ENCODE measurements at regions not wholly inside any gene's neighbourhood (a gene's known extent, or its start where the extent isn't known, plus 50 kb on each side); places are given as distances from the start of the nearest gene placed in this dataset.
"Not testable (repeated sequence)": the region's sequence is repeated elsewhere in the genome, so short reads cannot be mapped to it uniquely, and the experiment has no call there.

- no peak for DNase-seq
- intact Hi-C loops (cut with DNase I), result no loop called here
These were observed 246.4 kb downstream of the FBXO8 start for GRCh38 chr4:174037049-174037448.

GRCh38 chr4:174036576-174036975, 246.9 kb downstream of the FBXO8 start:
- intact Hi-C loops (cut with DNase I), result no loop called here
- no peak for DNase-seq

GRCh38 chr4:174036111-174036510, 247.4 kb downstream of the FBXO8 start:
- DNase-seq, result no peak
- intact Hi-C loops (cut with DNase I), result no loop called here

GRCh38 chr4:174023641-174024040, 259.8 kb downstream of the FBXO8 start:
- intact Hi-C loops (cut with DNase I), result no loop called here
- no peak for DNase-seq

- DNase-seq, result no peak
- intact Hi-C loops (cut with DNase I), result no loop called here
These were observed 265.2 kb downstream of the FBXO8 start for GRCh38 chr4:174018236-174018635.

GRCh38 chr4:174016251-174016650, 267.2 kb downstream of the FBXO8 start:
- intact Hi-C loops (cut with DNase I), result no loop called here
- DNase-seq, result no peak

- intact Hi-C loops (cut with DNase I), result no loop called here
- DNase-seq, result no peak
These were observed 270.6 kb downstream of the FBXO8 start for GRCh38 chr4:174012886-174013259.

GRCh38 chr4:174012135-174012885, 271.2 kb downstream of the FBXO8 start:
- no peak for DNase-seq
- intact Hi-C loops (cut with DNase I), result no loop called here

GRCh38 chr4:174010547-174010946, 272.9 kb downstream of the FBXO8 start:
- DNase-seq, result no peak
- intact Hi-C loops (cut with DNase I), result no loop called here

- intact Hi-C loops (cut with DNase I), result no loop called here
- DNase-seq, result no peak
These were observed 273.6 kb downstream of the FBXO8 start for GRCh38 chr4:174009686-174010451.

GRCh38 chr4:174005422-174005821, 278.0 kb downstream of the FBXO8 start:
- no peak for DNase-seq
- intact Hi-C loops (cut with DNase I), result no loop called here

GRCh38 chr4:173998471-173999144, 284.9 kb downstream of the FBXO8 start:
- intact Hi-C loops (cut with DNase I), result no loop called here

GRCh38 chr4:173995779-173996178, 287.7 kb downstream of the FBXO8 start:
- DNase-seq; intact Hi-C loops (cut with DNase I): not testable (repeated sequence)

More at GRCh38 chr4:173998471-173999144, 284.9 kb downstream of the FBXO8 start:
- no peak for DNase-seq

- intact Hi-C loops (cut with DNase I), result no loop called here
These were observed 291.7 kb downstream of the FBXO8 start for GRCh38 chr4:173991814-173992213.

GRCh38 chr4:173991316-173991715, 292.2 kb downstream of the FBXO8 start:
- DNase-seq, result no peak
- intact Hi-C loops (cut with DNase I), result no loop called here

More at GRCh38 chr4:173991814-173992213, 291.7 kb downstream of the FBXO8 start:
- no peak for DNase-seq

GRCh38 chr4:173990869-173991210, 292.6 kb downstream of the FBXO8 start:
- intact Hi-C loops (cut with DNase I), result no loop called here

GRCh38 chr4:173990126-173990868, 293.2 kb downstream of the FBXO8 start:
- peak in 1 of 42 donors; percentile 21 for DNase-seq
- intact Hi-C loops (cut with DNase I), result no loop called here

More at GRCh38 chr4:173990869-173991210, 292.6 kb downstream of the FBXO8 start:
- no peak for DNase-seq

- DNase-seq; intact Hi-C loops (cut with DNase I): not testable (repeated sequence)
These were observed 319.9 kb downstream of the FBXO8 start for GRCh38 chr4:173963523-173963922.

- intact Hi-C loops (cut with DNase I), result no loop called here
These were observed 323.1 kb downstream of the FBXO8 start for GRCh38 chr4:173960398-173960797.

More at GRCh38 chr4:173960398-173960797, 323.1 kb downstream of the FBXO8 start:
- DNase-seq, result no peak
